Hippocampal formation (tissue), 2 donors: ENCODE measurements at regions not wholly inside any gene's neighbourhood (a gene's known extent, or its start where the extent isn't known, plus 50 kb on each side); places are given as distances from the start of the nearest gene placed in this dataset.
"Not testable (repeated sequence)": the region's sequence is repeated elsewhere in the genome, so short reads cannot be mapped to it uniquely, and the experiment has no call there.

ENCODE experiments used
- DNase-seq, 2 donors: peaks; one replicate each; lab custom pipeline; 2025; lab: John Stamatoyannopoulos, UW

GRCh38 chr2:12453731-12454130 is 263.0 kb upstream of the TRIB2 start:
- DNase-seq = no peak

DNA sequence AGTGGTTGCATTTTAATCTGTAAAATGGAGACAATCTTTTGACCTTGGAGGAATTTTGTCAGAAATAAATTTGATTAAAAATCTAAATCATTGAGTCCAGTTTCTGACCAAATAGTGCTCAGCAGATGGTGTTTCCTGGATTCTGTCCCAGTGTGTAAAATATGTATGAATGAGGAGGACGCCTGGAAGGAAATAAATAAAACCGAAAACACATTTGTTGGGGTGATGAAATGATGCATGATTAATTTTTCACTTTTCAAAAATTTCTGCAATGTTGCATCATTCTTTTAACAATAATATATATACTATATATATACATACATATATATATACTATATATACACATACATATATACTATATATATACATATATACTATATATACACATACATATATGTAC is 261.1 kb upstream of the TRIB2 start:
- DNase-seq = no peak

DNA sequence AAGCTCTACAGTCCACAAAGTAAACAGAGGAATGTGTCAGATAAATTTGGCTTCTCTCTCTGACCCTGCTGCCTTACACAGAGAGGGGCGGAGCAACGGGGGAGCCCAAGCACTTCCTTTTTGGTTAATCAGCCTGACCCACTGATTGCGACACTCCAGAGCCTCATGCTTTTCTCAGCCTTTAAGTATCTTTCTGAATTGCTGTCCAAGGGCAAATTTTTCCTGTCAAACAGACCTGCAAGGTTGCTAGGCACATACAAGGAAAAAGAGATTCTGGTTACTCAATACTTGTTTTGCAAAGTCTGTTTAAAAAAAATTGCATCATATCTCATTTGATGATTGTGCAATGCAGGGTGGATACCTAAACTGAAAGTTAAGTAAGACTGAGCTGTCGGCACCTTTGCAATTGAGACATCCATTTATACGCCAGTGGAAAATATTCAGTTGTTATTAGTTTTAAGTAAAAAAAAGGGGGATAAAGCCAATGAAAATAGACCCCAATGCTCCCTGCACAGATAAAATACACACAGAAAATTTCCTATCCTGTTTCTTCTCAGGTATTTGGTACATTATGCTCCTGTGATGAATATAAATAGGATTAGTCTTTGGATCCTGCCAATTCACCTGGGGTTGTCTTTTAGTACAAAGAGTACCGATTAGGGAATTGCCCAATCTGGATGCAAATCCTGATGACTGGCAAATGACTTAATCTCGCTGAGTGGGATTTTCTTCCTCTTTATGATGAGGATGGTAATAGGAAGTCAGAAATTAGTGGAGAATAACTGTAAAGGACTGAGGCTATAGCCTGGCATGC is 260.2 kb upstream of the TRIB2 start:
- peak in 1 of 2 donors; percentile 17 for DNase-seq

GRCh38 chr2:12457831-12458230 is 258.9 kb upstream of the TRIB2 start:
- DNase-seq = no peak

DNA sequence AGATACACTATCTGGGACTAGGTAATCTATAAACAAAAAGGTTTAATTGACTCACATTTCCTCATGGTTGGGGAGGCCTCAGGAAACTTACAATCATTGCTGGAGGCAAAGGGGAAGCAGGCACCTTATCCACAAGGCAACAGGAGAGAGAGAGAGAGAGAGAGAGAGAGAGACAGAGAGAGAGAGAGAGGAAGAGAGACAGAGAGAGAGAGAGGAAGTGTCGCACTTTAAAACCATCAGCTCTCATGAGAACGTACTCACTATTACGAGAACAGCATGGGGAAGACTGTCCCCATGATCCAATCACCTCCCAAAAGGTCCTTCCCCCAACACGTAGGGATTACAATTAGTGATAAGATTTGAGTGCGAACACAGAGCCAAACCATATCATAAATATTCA is 253.5 kb upstream of the TRIB2 start:
- no peak for DNase-seq

- DNase-seq = no peak
Observed at GRCh38 chr2:12465631-12466135, 251.1 kb upstream of the TRIB2 start.

- no peak for DNase-seq
Observed at GRCh38 chr2:12467303-12467702, 249.4 kb upstream of the TRIB2 start.

DNA sequence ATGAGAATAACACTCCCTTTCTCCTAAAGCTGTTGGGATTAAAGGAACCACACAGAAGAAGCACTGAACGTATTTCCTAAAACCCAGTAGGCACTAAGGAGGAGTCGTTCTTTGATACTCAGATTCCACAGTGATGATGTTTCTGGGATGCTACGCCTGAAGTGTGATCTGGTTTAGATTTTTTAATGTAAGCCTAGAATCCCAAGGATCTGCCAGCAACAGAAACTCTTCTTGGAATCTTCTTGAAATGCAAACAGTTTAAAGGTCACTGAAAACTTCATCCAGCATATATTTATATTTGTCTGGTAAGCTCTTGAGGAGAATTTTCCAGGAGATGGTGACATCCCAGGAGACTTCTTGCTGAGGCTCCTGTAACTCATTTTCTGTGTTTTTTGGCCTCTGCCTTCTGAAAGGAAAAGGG is 247.6 kb upstream of the TRIB2 start:
- DNase-seq = no peak

DNA sequence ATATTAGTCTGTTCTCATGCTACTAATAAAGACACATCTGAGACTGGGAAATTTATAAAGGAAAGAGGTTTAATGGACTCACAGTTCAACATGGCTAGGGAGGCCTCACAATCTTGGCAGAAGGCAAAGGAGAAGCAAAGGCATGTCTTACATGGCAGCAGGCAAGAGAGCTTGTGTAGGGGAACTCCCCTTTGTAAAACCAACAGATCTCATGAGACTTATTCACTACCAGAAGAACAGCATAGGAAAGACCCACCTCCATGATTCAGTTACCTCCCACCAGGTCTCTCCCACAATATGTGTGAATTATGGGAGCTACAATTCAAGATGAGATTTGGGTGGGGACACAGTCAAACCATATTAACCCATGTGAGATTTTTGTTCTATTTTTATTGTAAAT is 244.5 kb upstream of the TRIB2 start:
- DNase-seq = not testable (repeated sequence)

GRCh38 chr2:12478151-12479064 is 238.3 kb upstream of the TRIB2 start:
- DNase-seq = no peak

- no peak for DNase-seq
Observed at GRCh38 chr2:12479065-12479601, 237.6 kb upstream of the TRIB2 start.

- no peak for DNase-seq
Observed at GRCh38 chr2:12484536-12485115, 232.1 kb upstream of the TRIB2 start.

DNA sequence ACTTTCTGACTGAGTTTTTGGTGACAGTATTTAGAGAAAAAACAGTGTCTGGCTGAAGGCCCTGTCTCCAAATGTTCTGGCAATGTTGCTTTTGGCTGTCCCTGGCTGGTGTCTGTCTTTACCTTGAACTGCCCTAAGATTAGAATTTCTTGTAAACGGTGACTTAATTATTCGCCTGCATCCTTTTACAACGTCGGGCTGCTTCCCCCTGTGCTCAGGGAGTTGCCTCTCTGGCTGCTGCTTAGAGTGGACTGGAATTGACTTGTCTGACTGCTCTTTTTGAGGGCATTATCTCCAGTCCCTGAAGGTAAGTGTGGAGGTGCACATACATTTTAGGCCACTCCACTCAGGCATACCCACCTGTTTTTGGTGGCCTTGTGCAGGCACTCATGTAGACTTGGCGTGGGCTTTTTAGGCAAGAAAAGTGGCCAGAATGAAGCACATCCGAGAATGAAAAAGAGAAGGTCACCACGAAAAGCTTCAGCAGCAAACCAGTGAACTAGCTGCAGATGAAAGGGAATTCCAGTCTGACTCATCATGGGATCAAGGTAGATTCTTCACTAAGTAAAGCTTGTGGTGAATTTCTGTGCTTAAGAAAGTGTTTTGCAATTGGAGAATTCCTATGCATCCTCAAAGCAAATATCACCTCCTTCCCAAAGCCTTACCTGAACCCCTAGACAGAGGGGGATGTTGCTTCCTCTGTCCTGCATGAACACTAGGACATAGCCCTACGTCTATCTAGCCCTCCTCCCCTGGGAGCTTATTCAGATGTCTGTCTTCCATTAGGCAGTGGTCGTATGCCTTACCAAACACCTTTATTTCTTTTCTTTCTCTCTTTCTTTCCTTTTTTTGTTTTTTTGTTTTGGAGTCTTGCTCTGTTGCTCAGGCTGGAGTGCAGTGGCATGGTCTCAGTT is 230.3 kb upstream of the TRIB2 start:
- DNase-seq = no peak

DNA sequence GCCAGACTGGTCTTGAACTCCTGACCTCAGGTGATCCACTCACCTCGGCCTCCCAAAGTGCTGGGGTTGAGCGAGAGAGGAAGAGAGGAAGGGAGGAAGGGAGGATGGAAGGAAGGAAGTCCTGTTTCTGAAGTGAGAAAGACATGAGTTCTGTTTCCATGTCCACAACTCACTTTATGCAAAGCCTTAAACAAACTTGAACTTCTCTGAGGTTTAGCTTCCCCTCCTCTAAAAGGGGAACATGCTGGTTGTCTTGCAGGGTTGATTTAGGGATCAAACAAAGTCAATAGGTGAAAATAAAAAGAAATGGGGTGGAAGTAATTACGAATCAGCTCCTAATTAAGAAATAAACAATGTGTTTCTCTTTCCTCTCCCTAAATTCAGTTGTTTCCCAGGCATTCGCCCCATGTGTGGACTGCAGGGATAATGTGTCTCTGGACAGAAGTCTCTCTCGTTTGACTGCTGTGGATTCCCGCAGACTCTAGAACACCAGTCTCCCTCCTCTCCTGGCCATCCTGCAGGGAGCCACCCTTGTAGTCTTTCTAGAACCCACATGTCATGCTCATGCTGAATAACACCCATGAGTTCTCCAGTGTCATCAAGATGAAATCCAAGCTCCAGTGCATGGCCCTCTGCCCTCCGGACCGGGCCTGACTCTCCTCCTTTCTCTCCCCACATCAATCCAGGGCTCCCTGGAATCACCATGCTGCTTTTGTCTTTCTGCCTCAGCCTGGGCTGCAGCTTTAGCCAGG is 229.3 kb upstream of the TRIB2 start:
- no peak for DNase-seq

DNA sequence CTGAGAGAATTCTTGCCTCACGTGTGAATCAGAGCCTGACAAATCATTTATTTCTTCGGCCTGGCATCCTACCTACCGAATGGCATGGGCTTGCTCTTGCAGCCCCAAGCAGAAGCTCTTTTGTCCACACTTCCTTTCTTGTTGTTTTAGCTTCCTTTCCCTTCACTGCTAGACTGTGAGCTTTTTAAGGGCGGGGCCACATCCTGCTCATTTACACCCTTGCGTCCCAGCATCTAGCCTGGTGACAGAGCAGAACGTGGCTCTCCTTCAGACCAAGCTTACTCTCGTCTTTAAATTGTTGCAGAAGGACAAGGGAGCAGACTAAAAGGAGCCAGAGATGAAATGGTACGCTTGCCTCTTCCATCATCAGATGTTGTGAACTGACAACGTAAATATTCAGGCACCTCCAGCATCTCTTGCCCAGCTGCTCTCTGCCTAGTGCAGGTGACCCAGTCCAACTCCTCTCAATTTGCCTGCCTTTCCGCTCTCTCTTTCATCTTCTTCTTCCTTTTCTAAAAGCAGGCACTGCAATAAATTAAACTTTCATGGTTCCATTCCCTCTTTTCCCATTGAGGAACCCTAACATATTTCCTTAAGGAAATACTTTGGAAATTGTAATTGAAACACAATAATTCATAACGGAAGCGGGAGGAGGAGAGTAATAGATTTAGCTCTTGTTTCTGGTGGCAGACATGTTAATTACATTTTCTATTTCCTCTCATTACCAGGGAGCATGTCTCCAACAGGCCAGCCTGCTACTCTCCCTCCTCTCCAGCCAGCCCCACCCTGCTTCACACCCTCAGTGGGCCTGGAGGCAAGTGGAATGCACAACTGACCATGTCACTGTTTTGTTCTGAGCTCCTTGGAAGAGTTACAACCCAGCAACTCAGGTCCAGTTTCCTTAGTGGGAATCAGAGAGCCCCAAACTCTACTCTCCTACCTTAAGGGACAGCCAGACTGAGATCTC is 228.1 kb upstream of the TRIB2 start:
- no peak for DNase-seq

- DNase-seq = no peak
Observed at GRCh38 chr2:12490641-12491040, 226.1 kb upstream of the TRIB2 start.

- not testable (repeated sequence) for DNase-seq
Observed at GRCh38 chr2:12492360-12492759, 224.4 kb upstream of the TRIB2 start.

GRCh38 chr2:12493031-12493513 is 223.7 kb upstream of the TRIB2 start:
- DNase-seq = no peak
